ENCODE measurements at regions not wholly inside any gene's neighbourhood (a gene's known extent, or its start where the extent isn't known, plus 50 kb on each side); places are given as distances from the start of the nearest gene placed in this dataset.
A peak's percentile ranks its signal among the peaks of the same experiment; 100 is the strongest.

- Mint-ChIP-seq H3K9me3 (peaks cover 5 to 7% of the 10 kb centered on the region in 2 donors), H3K27me3 (ENCODE audit: low read depth) (no peaks in the 10 kb centered on the region), H3K27ac (no peak overlapping the region), H3K4me3 (no peak overlapping the region), H3K36me3 (ENCODE audit: insufficient read depth in 2 of 2) (peaks cover 2% of the 10 kb centered on the region in 2 donors), H3K4me1 (ENCODE audit: low read depth) (peaks cover 4% of the 10 kb centered on the region)
- ATAC-seq (replicated peaks in 1 of 2): no peak
- DNase-seq: no peak
Measured at GRCh38 chr21:14716761-14717396, 170.8 kb upstream of the SAMSN1 start.

DNA sequence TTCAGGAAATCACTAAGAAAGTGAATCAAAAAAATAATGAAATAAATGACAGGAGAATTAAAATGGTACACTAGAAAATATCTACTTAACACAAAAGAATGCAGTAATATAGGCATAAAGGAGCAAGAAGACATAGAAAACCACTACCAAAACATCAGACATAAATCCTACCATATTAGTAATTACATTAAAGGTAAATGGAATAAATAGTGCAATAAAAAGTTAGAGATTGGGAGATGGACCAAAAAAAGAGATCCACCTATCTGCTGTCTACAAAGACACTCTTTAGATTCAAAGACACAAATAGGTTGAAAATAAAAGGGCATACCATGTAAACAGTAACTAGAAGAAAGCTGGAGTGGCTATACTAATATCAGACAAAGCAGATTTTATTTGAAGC lies 167.0 kb upstream of the SAMSN1 start:
- Mint-ChIP-seq H3K36me3 (ENCODE audit: insufficient read depth in 2 of 2) (peaks cover 2% of the 10 kb centered on the region in 2 donors), H3K4me1 (ENCODE audit: low read depth) (no peaks in the 10 kb centered on the region), H3K27ac (no peak overlapping the region), H3K4me3 (no peak overlapping the region), H3K9me3 (peaks cover 9 to 11% of the 10 kb centered on the region in 2 donors), H3K27me3 (ENCODE audit: low read depth) (no peaks in the 10 kb centered on the region)
- DNase-seq: no peak
- ATAC-seq (replicated peaks in 1 of 2): no peak

DNA sequence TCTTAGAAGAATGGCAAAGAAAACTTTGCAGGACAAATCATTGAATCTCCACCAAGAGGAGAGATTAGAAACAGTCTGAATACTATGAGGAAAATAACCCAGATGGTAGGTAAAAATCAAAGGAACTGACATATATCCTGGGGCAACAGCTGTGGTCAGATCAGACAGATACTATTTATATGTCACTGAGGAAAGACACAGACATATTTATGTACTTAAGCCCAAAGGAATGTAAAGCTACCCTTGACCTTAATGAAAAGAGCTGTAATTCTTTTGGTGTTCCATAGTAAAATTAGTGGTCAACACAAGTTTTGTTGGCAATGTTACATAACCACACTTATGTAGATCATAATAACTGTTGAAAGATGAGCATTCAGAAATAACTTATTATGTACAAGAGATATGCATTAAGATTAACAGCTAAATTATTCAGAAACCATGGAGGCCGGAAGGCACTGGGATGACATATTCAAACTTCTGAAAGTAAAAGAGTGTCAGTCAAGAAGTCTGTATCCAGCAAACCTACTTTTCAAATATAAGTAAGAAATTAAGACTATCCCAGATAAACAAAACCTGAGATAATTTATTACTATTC lies 166.1 kb upstream of the SAMSN1 start:
- Mint-ChIP-seq H3K4me3 (no peak overlapping the region), H3K4me1 (ENCODE audit: low read depth) (no peaks in the 10 kb centered on the region), H3K27ac (no peak overlapping the region), H3K27me3 (ENCODE audit: low read depth) (no peaks in the 10 kb centered on the region), H3K9me3 (peaks cover 9 to 11% of the 10 kb centered on the region in 2 donors), H3K36me3 (ENCODE audit: insufficient read depth in 2 of 2) (peaks cover 2% of the 10 kb centered on the region in 2 donors)
- ATAC-seq (replicated peaks in 1 of 2) (no peak), DNase-seq (no peak)

DNA sequence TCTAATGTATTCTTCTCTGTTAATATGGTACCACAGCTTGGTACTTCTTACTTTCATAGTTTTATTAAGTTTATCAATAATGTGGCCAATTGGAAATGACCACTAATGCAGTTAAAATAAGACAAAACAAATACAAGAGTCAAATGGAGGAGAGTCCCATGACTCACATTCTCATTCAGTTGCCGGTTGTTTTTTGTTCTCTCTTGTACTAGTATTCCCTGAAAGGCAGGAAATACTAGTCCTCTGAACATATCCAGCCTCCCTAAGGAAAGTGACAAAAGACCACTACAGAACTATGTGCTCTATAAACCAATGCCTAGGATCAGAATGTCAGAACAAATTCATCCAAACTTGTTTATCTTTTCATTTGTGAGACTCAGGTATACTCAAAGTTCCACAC lies 165.2 kb upstream of the SAMSN1 start:
- peaks cover 2% of the 10 kb centered on the region in 2 donors for H3K36me3 Mint-ChIP-seq (ENCODE audit: insufficient read depth in 2 of 2)
- DNase-seq: no peak
- H3K27ac Mint-ChIP-seq: no peak overlapping the region
- no peak overlapping the region for H3K4me3 Mint-ChIP-seq
- H3K9me3 Mint-ChIP-seq: peaks cover 9 to 11% of the 10 kb centered on the region in 2 donors
- no peaks in the 10 kb centered on the region for H3K4me1 Mint-ChIP-seq (ENCODE audit: low read depth)
- no peak for ATAC-seq (replicated peaks in 1 of 2)
- H3K27me3 Mint-ChIP-seq (ENCODE audit: low read depth): no peaks in the 10 kb centered on the region

DNA sequence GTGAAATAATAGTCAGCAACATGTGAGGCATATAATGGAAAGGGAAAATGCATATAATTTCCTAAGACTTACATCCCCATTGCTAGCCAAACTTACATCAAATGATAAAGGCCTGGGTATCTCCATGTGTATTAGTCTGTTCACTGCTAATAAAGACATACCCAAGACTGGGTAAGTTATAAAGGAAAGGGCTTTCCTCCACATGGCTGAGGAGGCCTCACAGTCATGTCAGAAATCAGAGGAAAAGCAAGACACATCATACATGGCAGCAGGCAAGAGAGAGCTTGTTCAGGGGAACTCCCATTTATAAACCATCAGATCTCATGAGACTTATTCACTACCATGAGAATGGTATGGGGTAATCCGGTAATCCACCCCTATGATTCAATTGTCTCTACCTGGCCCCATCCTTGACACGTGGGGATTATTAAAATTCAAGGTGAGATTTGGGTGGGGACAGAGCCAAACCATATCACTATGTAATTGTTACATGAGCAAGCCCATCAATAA lies 161.5 kb upstream of the SAMSN1 start:
- H3K4me1 Mint-ChIP-seq (ENCODE audit: low read depth): no peaks in the 10 kb centered on the region
- H3K27me3 Mint-ChIP-seq (ENCODE audit: low read depth): no peaks in the 10 kb centered on the region
- no peak overlapping the region for H3K4me3 Mint-ChIP-seq
- H3K36me3 Mint-ChIP-seq (ENCODE audit: insufficient read depth in 2 of 2): peaks cover 0 to 2% of the 10 kb centered on the region in 2 donors
- H3K27ac Mint-ChIP-seq: no peak overlapping the region
- no peak for ATAC-seq (replicated peaks in 1 of 2)
- DNase-seq: no peak
- H3K9me3 Mint-ChIP-seq: peaks cover 5 to 7% of the 10 kb centered on the region in 2 donors

GRCh38 chr21:14706712-14707510 lies 160.8 kb upstream of the SAMSN1 start:
- Mint-ChIP-seq H3K9me3 (peaks cover 4% of the 10 kb centered on the region in 2 donors), H3K36me3 (ENCODE audit: insufficient read depth in 2 of 2) (no peaks in the 10 kb centered on the region), H3K27me3 (ENCODE audit: low read depth) (no peaks in the 10 kb centered on the region), H3K4me1 (ENCODE audit: low read depth) (no peaks in the 10 kb centered on the region), H3K4me3 (no peak overlapping the region), H3K27ac (no peak overlapping the region)
- no peak for DNase-seq
- no peak for ATAC-seq (replicated peaks in 1 of 2)

- DNase-seq (no peak), ATAC-seq (replicated peaks in 1 of 2) (no peak)
- H3K9me3 Mint-ChIP-seq: no peaks in the 10 kb centered on the region
- no peak overlapping the region for H3K27ac Mint-ChIP-seq
- H3K27me3 Mint-ChIP-seq (ENCODE audit: low read depth): no peaks in the 10 kb centered on the region
- H3K4me1 Mint-ChIP-seq (ENCODE audit: low read depth): no peaks in the 10 kb centered on the region
- no peaks in the 10 kb centered on the region for H3K36me3 Mint-ChIP-seq (ENCODE audit: insufficient read depth in 2 of 2)
- H3K4me3 Mint-ChIP-seq: no peak overlapping the region
Measured at GRCh38 chr21:14699433-14700407, 153.6 kb upstream of the SAMSN1 start.

DNA sequence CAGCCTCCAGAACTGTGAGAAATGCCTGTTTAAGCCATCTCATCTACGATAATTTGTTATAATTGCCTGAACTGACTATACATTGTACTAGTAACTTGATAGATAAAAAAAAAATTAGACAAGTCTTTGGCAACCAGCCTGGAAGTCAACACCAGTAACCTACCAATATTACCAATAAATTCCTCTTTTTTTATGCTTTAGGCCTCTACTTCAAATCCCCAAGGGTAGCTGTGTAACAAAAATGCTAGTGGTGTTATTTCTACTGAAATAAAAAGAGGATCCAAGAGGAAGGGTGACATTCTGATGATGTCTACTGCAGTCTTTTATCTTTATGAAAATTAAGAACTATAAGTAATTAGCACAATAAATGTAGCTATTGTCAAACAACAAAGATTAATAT lies 151.7 kb upstream of the SAMSN1 start:
- H3K4me1 Mint-ChIP-seq (ENCODE audit: low read depth): no peaks in the 10 kb centered on the region
- DNase-seq: no peak
- no peak for ATAC-seq (replicated peaks in 1 of 2)
- H3K27ac Mint-ChIP-seq: no peak overlapping the region
- no peak overlapping the region for H3K4me3 Mint-ChIP-seq
- no peaks in the 10 kb centered on the region for H3K27me3 Mint-ChIP-seq (ENCODE audit: low read depth)
- H3K9me3 Mint-ChIP-seq: no peaks in the 10 kb centered on the region
- no peaks in the 10 kb centered on the region for H3K36me3 Mint-ChIP-seq (ENCODE audit: insufficient read depth in 2 of 2)

DNA sequence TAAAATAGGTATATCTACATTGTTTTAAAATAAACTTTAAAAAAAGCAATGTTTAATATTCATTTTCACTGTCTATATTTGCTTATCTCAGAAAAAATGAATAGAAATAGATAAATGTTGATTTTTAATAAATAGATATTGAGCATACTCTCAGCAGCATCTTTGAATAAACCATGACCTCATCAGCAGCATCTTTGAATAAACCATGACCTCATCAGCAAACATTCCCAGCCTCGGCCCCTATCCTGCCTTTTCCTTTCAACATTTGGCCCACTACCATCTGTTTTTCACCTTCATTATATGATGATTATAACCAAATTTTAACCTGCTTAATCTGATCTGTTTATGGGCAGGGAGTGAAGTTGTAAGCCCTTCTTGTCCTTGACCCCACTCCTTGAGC lies 148.7 kb upstream of the SAMSN1 start:
- ATAC-seq (replicated peaks in 1 of 2) (no peak), DNase-seq (no peak)
- no peak overlapping the region for H3K27ac Mint-ChIP-seq
- peaks cover 0 to under 1% of the 10 kb centered on the region in 2 donors for H3K36me3 Mint-ChIP-seq (ENCODE audit: insufficient read depth in 2 of 2)
- peaks cover 1 to 3% of the 10 kb centered on the region in 2 donors for H3K9me3 Mint-ChIP-seq
- peaks cover 15% of the 10 kb centered on the region for H3K4me1 Mint-ChIP-seq (ENCODE audit: low read depth)
- no peaks in the 10 kb centered on the region for H3K27me3 Mint-ChIP-seq (ENCODE audit: low read depth)
- H3K4me3 Mint-ChIP-seq: no peak overlapping the region

GRCh38 chr21:14693997-14694396 lies 147.9 kb upstream of the SAMSN1 start:
- H3K36me3 Mint-ChIP-seq (ENCODE audit: insufficient read depth in 2 of 2): peaks cover 0 to 6% of the 10 kb centered on the region in 2 donors
- H3K27me3 Mint-ChIP-seq (ENCODE audit: low read depth): no peaks in the 10 kb centered on the region
- peaks cover 18% of the 10 kb centered on the region for H3K4me1 Mint-ChIP-seq (ENCODE audit: low read depth)
- DNase-seq (no peak), ATAC-seq (replicated peaks in 1 of 2) (no peak)
- peaks cover 6 to 8% of the 10 kb centered on the region in 2 donors for H3K9me3 Mint-ChIP-seq
- no peak overlapping the region for H3K27ac Mint-ChIP-seq
- no peak overlapping the region for H3K4me3 Mint-ChIP-seq

- Mint-ChIP-seq H3K4me1 (ENCODE audit: low read depth) (peaks cover 37% of the 10 kb centered on the region), H3K4me3 (no peak overlapping the region), H3K27ac (no peak overlapping the region), H3K9me3 (peaks cover 9 to 10% of the 10 kb centered on the region in 2 donors), H3K27me3 (ENCODE audit: low read depth) (no peaks in the 10 kb centered on the region), H3K36me3 (ENCODE audit: insufficient read depth in 2 of 2) (peaks cover 0 to 10% of the 10 kb centered on the region in 2 donors)
- no peak for DNase-seq
- ATAC-seq (replicated peaks in 1 of 2): no peak
Measured at GRCh38 chr21:14691914-14692313, 145.8 kb upstream of the SAMSN1 start.

GRCh38 chr21:14690886-14691285 lies 144.8 kb upstream of the SAMSN1 start:
- no peaks in the 10 kb centered on the region for H3K27me3 Mint-ChIP-seq (ENCODE audit: low read depth)
- no peak overlapping the region for H3K27ac Mint-ChIP-seq
- peaks cover 45% of the 10 kb centered on the region for H3K4me1 Mint-ChIP-seq (ENCODE audit: low read depth)
- no peak overlapping the region for H3K4me3 Mint-ChIP-seq
- ATAC-seq (replicated peaks in 1 of 2): peak in 1 of 2 donors; percentile 45
- DNase-seq: no peak
- peaks cover 0 to 10% of the 10 kb centered on the region in 2 donors for H3K36me3 Mint-ChIP-seq (ENCODE audit: insufficient read depth in 2 of 2)
- peaks cover 9 to 10% of the 10 kb centered on the region in 2 donors for H3K9me3 Mint-ChIP-seq
